ENCODE measurements at regions not wholly inside any gene's neighbourhood (a gene's known extent, or its start where the extent isn't known, plus 50 kb on each side); places are given as distances from the start of the nearest gene placed in this dataset.
"Not testable (repeated sequence)": the region's sequence is repeated elsewhere in the genome, so short reads cannot be mapped to it uniquely, and the experiment has no call there.

DNA sequence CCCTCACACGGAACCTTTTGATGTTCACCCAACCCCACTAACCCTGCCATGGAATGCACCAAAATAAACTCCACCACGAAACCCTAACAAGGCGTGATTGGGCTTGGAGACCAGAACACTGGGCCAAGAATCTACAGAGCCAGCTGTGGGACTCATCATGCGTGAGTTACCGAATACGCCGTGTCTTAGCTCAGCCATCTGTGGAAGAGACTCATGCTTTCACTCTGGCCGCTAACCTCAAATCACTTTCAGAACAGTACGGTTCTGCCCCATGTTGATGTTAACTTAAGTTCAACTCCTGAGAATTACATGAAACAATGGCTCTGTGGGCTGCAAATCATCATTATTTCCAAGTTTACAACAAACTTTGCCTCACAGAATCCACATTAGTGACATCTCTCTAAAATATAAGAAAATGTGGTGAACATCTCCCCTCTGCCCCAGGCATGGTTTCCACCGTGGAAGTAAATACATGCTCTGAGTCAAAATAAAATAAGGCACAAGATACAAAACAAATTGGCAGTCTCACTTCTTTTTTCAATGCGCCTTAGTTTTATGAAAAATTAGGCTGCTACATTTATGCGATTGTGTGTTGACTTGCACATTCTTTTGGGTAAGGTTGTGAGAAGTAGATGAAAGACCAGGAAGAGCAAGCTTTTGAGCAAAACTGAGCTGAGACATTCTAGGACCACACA is 308.9 kb upstream of the EXOC2 start:
- Histone ChIP-seq H3K27me3 (ENCODE audit: insufficient read depth, low read length) (no peaks in the 10 kb centered on the region), H3K36me3 (ENCODE audit: insufficient read depth, low read length) (no peaks in the 10 kb centered on the region), H3K4me1 (ENCODE audit: control insufficient read depth, insufficient read depth, low read length, unreplicated experiment) (no peaks in the 10 kb centered on the region), H3K27ac (ENCODE audit: low read depth, low read length) (no peak overlapping the region), H3K4me3 (ENCODE audit: low read depth, low read length) (no peak overlapping the region), H3K79me2 (ENCODE audit: control insufficient read depth, insufficient read depth, low read length, unreplicated experiment) (no peaks in the 10 kb centered on the region), H2AFZ (ENCODE audit: low read length, unreplicated experiment) (no peak overlapping the region)

DNA sequence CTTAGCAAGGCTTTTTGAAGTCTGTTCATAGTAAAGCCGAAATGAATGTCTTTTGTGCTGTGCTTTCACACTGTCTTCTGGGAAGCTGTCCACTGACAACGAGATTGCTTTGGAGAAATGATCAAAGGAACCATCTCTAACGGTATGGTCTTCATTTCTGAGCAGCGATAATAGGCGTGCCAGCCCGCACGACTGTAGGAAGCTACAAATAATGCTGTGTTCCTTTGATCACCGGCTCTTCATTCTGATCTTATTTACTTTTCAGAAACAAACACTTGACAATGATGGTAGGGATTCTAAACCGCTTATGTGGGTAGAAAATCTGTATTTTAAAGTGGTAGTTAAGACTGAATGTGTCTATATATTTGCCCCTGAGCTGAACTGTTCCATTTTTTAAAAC is 306.6 kb upstream of the EXOC2 start:
- no peaks in the 10 kb centered on the region for H3K79me2 ChIP-seq (ENCODE audit: control insufficient read depth, insufficient read depth, low read length, unreplicated experiment)
- no peaks in the 10 kb centered on the region for H3K27me3 ChIP-seq (ENCODE audit: insufficient read depth, low read length)
- no peak overlapping the region for H3K27ac ChIP-seq (ENCODE audit: low read depth, low read length)
- H3K4me1 ChIP-seq (ENCODE audit: control insufficient read depth, insufficient read depth, low read length, unreplicated experiment): no peaks in the 10 kb centered on the region
- H3K36me3 ChIP-seq (ENCODE audit: insufficient read depth, low read length): no peaks in the 10 kb centered on the region
- H2AFZ ChIP-seq (ENCODE audit: low read length, unreplicated experiment): no peak overlapping the region
- H3K4me3 ChIP-seq (ENCODE audit: low read depth, low read length): no peak overlapping the region

DNA sequence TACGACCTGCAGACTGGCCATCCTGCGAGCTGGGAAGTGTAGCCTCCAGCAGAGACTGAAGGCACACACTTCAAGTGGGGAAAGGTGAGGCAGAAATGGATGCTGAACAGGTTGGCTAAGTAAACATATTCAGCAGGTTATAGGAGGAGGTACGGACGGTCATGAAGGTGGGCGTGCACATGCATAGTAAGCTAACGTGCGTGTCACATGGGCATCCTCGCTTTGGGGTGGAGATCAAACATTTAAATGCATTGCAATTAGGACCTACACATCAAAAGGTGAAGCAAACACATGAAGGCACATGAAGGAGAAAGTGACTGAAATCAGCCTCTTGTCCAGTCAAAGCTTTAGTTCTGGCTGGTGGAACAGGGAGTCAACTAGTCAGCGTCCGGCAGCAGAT is 305.6 kb upstream of the EXOC2 start:
- Histone ChIP-seq H2AFZ (ENCODE audit: low read length, unreplicated experiment) (no peak overlapping the region), H3K4me1 (ENCODE audit: control insufficient read depth, insufficient read depth, low read length, unreplicated experiment) (no peaks in the 10 kb centered on the region), H3K36me3 (ENCODE audit: insufficient read depth, low read length) (no peaks in the 10 kb centered on the region), H3K27me3 (ENCODE audit: insufficient read depth, low read length) (no peaks in the 10 kb centered on the region), H3K4me3 (ENCODE audit: low read depth, low read length) (no peak overlapping the region), H3K79me2 (ENCODE audit: control insufficient read depth, insufficient read depth, low read length, unreplicated experiment) (no peaks in the 10 kb centered on the region), H3K27ac (ENCODE audit: low read depth, low read length) (no peak overlapping the region)

DNA sequence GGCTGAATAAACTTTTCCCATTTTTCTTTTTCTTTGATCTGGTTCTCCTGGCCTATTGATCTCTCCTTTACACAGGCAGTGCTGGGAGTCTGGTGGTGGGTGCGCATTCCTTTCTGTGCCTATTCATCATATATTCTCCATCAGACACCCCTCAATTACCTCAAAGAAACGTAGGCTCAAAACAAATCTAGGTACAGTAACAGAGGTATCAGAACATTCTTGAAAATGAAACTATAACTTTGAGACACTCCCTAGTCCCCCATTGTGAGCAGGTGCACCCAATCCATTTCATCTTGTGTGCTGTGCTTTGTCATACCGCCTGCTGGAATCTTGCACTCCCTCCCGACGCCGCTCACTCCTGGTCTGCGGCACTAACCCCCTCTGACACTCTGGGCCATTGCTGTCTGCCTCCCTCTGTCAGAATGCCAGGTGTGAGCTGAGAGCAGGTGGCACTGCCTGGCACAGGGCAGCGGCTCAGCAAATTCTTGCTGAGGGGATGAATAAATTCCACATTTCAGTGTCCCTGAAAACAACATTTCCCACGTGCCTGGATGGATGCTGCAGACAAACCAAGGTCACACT is 303.4 kb upstream of the EXOC2 start:
- Histone ChIP-seq H3K4me3 (ENCODE audit: low read depth, low read length) (no peak overlapping the region), H3K4me1 (ENCODE audit: control insufficient read depth, insufficient read depth, low read length, unreplicated experiment) (no peaks in the 10 kb centered on the region), H3K27me3 (ENCODE audit: insufficient read depth, low read length) (no peaks in the 10 kb centered on the region), H3K79me2 (ENCODE audit: control insufficient read depth, insufficient read depth, low read length, unreplicated experiment) (no peaks in the 10 kb centered on the region), H2AFZ (ENCODE audit: low read length, unreplicated experiment) (no peak overlapping the region), H3K36me3 (ENCODE audit: insufficient read depth, low read length) (no peaks in the 10 kb centered on the region), H3K27ac (ENCODE audit: low read depth, low read length) (no peak overlapping the region)

DNA sequence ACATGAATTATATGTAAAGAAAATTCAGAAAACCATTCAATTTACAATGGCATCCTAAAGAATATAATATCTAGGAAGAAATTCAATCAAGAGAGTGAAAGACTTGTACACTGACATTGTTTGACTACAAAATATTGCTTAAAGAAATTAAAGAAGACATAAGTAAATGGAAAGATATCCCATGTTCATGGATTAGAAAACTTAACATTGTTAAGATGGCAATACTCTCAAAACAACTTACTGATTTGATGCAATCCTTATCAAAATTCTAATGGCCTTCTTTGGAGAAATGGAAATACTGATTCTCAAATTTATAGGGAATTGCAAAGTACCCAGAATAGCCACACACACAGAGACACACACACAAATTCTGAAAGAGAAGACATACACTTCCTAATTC is 298.3 kb upstream of the EXOC2 start:
- H3K4me1 ChIP-seq (ENCODE audit: control insufficient read depth, insufficient read depth, low read length, unreplicated experiment): no peaks in the 10 kb centered on the region
- no peak overlapping the region for H2AFZ ChIP-seq (ENCODE audit: low read length, unreplicated experiment)
- no peak overlapping the region for H3K27ac ChIP-seq (ENCODE audit: low read depth, low read length)
- no peaks in the 10 kb centered on the region for H3K36me3 ChIP-seq (ENCODE audit: insufficient read depth, low read length)
- no peak overlapping the region for H3K4me3 ChIP-seq (ENCODE audit: low read depth, low read length)
- no peaks in the 10 kb centered on the region for H3K79me2 ChIP-seq (ENCODE audit: control insufficient read depth, insufficient read depth, low read length, unreplicated experiment)
- no peaks in the 10 kb centered on the region for H3K27me3 ChIP-seq (ENCODE audit: insufficient read depth, low read length)

DNA sequence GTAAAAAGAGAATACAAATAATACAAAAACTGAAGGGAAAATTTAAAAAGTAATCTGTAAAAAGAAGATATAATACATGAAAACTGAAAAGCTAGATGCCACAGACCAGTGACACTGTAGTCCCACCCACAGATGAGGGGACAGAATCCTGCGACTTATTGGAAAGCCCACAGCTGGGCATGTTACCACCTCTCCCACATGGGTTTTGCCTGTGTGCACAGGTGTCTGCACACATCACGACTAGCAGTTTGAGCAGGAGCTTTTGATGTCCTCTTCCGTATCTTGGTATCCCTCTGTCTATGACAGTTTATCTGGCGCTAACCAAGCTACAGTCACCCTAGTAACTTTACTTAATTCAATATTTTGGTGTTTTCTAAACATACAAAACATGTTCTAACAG is 291.1 kb upstream of the EXOC2 start:
- Histone ChIP-seq H3K27me3 (ENCODE audit: insufficient read depth, low read length) (no peaks in the 10 kb centered on the region), H3K79me2 (ENCODE audit: control insufficient read depth, insufficient read depth, low read length, unreplicated experiment) (no peaks in the 10 kb centered on the region), H3K36me3 (ENCODE audit: insufficient read depth, low read length) (no peaks in the 10 kb centered on the region), H3K4me3 (ENCODE audit: low read depth, low read length) (no peak overlapping the region), H2AFZ (ENCODE audit: low read length, unreplicated experiment) (no peak overlapping the region), H3K4me1 (ENCODE audit: control insufficient read depth, insufficient read depth, low read length, unreplicated experiment) (no peaks in the 10 kb centered on the region), H3K27ac (ENCODE audit: low read depth, low read length) (no peak overlapping the region)

DNA sequence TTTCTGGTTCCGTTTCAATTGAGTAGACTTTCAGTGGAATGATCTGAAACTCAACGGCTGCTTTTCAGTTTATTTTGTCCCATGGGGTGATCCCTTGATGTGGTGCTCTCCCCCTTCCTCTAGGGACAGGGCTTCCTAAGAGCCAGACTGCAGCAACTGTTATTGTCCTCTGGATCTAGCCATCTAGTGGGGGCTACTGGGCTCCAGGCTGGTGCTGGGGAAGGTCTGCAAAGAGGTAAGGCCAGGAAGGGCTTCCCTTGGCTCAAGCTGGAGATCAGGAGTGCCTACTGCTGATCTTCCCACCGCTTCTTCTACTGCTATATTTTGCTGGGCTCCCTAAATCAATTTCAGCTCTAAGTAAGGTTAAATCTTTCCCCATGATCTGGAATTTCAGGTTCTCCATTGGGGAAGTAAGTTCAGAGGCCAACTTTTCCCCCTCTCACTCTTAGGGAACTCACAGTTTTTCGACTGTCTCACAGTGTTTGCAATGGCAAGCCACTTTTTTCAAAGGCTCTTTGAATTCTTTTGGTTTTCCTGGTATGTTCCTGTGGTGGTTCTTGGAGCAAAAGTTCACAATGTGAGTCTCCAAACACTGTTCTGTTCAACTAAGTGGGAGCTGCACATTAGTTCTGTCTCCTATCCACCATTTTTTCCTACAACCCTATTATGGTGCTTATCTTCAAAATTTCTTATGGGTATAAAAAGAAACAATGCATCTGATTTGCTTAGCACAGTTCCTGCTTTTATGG is 286.2 kb upstream of the EXOC2 start:
- no peaks in the 10 kb centered on the region for H3K79me2 ChIP-seq (ENCODE audit: control insufficient read depth, insufficient read depth, low read length, unreplicated experiment)
- H3K27me3 ChIP-seq (ENCODE audit: insufficient read depth, low read length): no peaks in the 10 kb centered on the region
- no peak overlapping the region for H2AFZ ChIP-seq (ENCODE audit: low read length, unreplicated experiment)
- H3K27ac ChIP-seq (ENCODE audit: low read depth, low read length): no peak overlapping the region
- H3K4me3 ChIP-seq (ENCODE audit: low read depth, low read length): no peak overlapping the region
- no peaks in the 10 kb centered on the region for H3K36me3 ChIP-seq (ENCODE audit: insufficient read depth, low read length)
- no peaks in the 10 kb centered on the region for H3K4me1 ChIP-seq (ENCODE audit: control insufficient read depth, insufficient read depth, low read length, unreplicated experiment)

DNA sequence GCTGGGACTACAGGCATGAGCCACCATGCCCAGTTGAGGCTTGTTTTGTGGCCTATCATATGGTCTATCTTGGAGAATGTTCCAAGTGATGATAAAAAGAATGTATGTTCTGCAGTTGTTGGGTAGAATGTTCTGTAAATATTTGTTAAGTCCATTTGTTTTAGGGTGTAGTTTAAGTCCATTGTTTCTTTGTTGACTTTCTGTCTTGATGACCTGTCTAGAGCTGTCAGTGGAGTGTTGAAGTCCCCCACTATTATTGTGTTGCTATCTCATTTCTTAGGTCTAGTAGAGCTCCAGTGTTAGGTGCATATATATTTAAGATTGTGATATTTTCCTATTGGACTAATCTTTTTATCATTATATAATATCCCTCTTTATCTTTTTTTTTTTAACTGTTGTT is 284.3 kb upstream of the EXOC2 start:
- not testable (repeated sequence) for H3K27me3 ChIP-seq (ENCODE audit: insufficient read depth, low read length); H3K36me3 ChIP-seq (ENCODE audit: insufficient read depth, low read length); H3K79me2 ChIP-seq (ENCODE audit: control insufficient read depth, insufficient read depth, low read length, unreplicated experiment); H3K4me1 ChIP-seq (ENCODE audit: control insufficient read depth, insufficient read depth, low read length, unreplicated experiment); H2AFZ ChIP-seq (ENCODE audit: low read length, unreplicated experiment); H3K4me3 ChIP-seq (ENCODE audit: low read depth, low read length); H3K27ac ChIP-seq (ENCODE audit: low read depth, low read length)

DNA sequence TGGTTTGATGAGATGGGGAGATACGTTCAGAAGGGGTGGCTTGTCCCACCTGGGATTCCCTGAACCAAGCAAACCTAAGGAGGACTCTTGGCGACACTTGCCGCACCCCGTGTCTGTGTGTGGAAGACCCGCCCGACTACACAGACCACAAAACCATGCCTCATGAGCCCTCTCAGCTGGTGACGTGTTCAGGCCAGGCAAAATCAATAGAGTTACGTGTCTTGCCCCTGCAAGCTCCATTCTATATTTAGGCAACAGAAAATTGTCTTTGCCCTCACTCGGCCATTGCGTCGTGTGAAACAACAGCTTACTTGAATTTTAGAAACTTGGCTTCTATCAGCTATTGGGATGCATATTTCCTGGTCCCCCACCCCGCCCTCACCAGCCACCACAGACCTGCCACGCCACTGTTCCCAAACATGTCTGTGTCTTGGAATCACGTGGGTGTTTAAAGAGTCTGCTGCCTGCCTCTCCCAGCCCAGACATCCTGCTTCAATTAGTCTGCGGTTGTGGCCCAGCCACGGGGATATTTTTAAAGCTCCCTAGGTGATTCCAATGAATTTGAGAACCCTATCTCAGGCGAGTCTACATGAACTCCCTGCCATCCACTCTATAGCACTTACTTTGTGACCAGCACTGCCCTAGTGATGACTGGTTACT is 279.2 kb upstream of the EXOC2 start:
- H3K27ac ChIP-seq (ENCODE audit: low read depth, low read length): no peak overlapping the region
- H2AFZ ChIP-seq (ENCODE audit: low read length, unreplicated experiment): no peak overlapping the region
- H3K4me3 ChIP-seq (ENCODE audit: low read depth, low read length): no peak overlapping the region
- no peaks in the 10 kb centered on the region for H3K4me1 ChIP-seq (ENCODE audit: control insufficient read depth, insufficient read depth, low read length, unreplicated experiment)
- no peaks in the 10 kb centered on the region for H3K36me3 ChIP-seq (ENCODE audit: insufficient read depth, low read length)
- no peaks in the 10 kb centered on the region for H3K79me2 ChIP-seq (ENCODE audit: control insufficient read depth, insufficient read depth, low read length, unreplicated experiment)
- no peaks in the 10 kb centered on the region for H3K27me3 ChIP-seq (ENCODE audit: insufficient read depth, low read length)

DNA sequence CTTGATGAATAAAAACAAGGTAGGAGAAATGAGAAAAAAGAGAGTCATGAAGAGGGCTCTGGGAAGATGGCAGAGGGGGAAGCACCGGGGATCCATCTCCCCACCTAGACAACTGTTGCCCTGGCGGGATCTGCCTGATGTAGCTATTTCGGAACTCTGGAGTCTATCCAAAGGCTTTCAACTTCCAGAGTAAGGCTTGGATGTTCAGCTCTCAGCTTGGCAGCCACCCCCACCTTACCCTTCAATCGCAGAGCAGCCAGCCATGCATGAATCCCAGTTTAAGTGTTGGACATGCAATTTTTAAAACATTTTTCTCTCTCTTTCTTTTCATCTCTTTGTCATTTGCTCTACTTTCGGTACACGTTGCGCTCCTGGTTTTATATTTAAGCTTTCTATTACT is 275.9 kb upstream of the EXOC2 start:
- no peak overlapping the region for H2AFZ ChIP-seq (ENCODE audit: low read length, unreplicated experiment)
- H3K4me1 ChIP-seq (ENCODE audit: control insufficient read depth, insufficient read depth, low read length, unreplicated experiment): no peaks in the 10 kb centered on the region
- H3K27ac ChIP-seq (ENCODE audit: low read depth, low read length): no peak overlapping the region
- H3K36me3 ChIP-seq (ENCODE audit: insufficient read depth, low read length): no peaks in the 10 kb centered on the region
- H3K79me2 ChIP-seq (ENCODE audit: control insufficient read depth, insufficient read depth, low read length, unreplicated experiment): no peaks in the 10 kb centered on the region
- no peaks in the 10 kb centered on the region for H3K27me3 ChIP-seq (ENCODE audit: insufficient read depth, low read length)
- no peak overlapping the region for H3K4me3 ChIP-seq (ENCODE audit: low read depth, low read length)
